Pons (tissue), 1 donor: ENCODE measurements at regions not wholly inside any gene's neighbourhood (a gene's known extent, or its start where the extent isn't known, plus 50 kb on each side); places are given as distances from the start of the nearest gene placed in this dataset.
"Not testable (repeated sequence)": the region's sequence is repeated elsewhere in the genome, so short reads cannot be mapped to it uniquely, and the experiment has no call there.

Experiments used
- DNase-seq: peaks from one replicate; pipeline ENCODE4 v3.0.0-alpha.2; 2016; ENCODE audit warnings: low spot score

DNA sequence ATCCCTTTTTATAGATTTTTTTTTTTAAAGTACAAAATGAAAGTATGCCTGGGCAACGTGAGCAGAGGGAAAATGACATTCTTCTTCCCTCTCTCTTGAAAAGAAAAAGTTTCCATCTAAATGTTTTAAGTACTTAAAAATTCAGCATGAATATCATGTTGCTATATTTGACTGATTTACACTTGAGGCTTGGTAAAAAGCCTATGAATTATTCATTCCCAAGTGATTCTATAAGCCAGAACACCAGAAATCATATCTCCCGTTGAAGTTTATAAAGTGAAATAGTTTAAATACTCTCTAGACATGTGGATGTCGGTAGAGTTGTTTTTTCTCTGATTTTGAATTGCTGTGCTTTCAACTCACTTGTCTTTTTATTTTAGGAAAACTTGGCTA is 276.2 kb upstream of the RARB start:
- no peak for DNase-seq

DNA sequence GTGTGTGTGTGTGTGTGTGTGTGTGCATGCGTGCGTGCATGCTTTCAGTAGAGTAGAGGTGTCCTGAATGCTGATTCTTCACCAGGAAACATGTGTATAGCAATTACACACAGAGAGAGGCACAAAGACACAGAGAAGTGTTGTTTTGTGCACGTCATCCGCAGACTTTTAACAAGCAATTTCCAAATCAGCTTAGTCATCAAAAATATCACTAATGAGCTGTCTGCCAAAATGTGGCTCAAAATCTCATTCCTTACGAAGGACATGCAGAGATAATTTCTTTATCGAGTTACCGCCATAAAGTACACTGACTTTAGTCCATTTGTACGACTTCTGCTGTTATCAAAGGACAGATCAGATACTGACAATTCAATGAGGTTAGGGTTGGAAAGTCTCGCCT is 274.9 kb upstream of the RARB start:
- no peak for DNase-seq

DNA sequence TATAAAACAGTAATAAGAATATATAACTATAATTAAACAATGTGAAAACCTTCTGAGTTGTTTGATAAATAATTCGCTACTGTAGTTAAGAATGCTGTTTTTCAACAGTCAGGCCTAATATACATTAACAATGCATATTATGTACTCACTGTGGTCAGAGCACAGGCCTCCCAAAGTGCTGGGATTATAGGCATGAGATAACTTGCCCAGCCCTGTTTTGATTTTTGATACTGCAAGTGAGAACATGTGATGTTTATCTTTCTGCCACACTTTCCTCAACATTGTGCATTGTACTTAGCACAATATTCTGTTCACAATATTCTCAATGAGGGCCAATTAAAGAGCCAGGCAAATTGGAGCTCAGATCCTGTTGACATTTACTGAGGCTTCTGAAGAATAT is 274.5 kb upstream of the RARB start:
- peak; percentile 15 for DNase-seq

DNA sequence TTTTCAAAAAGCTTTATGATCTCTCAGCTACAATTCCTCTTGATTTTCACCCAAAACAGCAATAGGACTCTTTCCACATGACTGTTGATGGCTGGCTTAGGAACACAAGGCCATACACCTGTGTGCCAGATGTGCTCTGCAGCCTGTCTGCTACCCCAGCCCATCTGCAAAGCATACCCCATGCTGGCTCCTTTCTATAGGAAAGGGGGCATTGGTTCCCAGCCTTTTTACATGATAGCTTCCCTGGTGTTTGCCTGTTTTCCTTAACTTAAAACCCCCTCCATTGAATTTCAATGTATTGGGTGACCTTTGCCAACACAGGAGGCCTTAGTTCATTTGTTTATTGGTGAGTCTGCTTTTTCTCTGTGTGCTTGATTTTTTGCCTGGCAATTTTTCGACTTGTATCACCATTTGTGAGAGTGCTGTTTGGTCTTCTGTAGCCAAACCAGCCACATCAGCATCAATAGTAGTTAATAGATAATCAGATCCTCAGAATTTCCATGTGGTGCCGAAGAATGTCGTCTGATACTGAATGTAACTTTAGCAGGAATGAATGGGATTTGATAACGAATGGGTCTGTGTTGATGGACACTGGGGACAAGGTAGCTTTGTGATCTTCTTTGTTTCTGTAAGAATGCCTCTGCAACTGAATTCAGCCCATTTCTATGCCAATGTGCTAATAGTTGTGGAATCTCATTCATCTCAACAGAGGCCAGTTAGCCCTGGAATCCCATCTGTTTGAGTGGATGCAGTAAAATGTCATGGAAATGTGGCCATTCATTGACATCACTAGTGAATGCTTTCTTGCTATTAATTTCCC is 272.2 kb upstream of the RARB start:
- DNase-seq, result peak; percentile 5

DNA sequence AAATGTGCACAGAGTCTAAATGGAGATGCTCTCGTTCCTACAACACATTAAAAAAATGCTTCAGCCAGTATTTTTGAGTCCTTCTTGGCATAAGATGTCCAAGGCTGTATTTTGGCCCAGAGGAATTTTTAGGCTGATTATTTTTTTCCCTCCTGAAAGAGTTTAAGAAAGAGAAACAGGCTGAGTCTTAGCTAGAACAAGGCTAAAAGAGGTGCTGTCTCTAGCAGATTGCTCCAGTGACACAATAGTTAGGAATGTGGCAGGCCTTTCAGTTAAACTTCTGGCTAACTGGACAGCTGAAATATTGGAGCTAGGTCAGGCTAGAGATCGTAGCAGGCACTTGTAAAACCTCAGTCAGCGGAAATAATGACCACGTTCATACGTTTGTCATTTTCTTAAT is 271.4 kb upstream of the RARB start:
- no peak for DNase-seq

DNA sequence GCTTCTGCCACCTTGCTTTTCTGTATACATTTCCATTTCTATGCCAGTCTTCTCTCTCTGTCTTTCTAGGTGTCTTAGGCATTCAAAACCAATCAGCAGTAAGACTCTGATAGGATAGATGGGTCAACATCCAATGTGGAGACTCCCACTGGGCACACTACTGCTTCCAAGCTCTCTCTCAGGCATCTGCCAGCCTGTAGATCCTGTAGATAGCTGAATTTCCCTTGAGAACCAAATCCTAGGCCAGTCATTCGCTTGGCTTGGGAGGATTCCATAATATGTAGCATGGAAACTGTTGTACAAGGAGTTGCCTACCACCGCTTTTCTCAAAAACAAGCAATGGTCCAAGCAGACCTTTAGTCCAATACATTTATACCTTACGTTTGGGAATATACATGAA is 262.8 kb upstream of the RARB start:
- DNase-seq, result no peak

DNA sequence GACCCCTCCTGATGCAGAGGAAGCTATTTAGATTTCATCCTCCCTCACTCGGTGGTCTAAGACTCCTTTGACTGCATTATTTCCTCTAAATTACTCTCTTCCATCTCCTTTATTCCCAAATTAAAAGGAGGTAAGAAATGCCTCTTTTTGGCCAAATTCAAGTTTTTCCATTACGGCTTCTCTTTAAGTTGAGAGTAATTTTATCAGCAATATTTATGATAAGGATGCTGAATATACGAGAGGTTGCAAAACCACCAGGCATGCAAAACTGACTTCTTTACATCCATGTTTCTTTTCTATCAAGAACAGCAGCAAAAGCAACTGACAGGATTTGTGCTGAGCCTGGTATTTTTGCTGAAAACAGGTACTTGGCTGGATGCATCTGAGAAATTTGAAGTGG is 262.0 kb upstream of the RARB start:
- DNase-seq, result no peak

DNA sequence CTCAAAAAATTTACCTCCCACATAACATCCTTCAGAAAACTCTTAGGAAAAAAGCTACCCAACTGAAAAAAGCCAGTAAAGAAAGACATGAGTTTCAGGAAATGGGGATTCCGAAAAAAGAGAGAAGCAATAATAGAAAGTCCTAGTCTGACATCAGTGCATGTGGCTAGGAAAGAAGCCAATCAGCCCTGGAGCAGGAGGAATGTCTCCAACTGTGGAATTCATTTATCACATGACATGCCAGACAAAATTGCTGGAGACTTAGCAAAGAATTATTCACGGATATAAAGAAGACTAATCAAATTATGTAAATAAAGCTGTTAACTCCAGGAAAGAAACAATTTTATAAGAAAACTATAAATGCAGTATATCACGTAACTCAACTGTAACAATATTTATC is 258.9 kb upstream of the RARB start:
- no peak for DNase-seq

DNA sequence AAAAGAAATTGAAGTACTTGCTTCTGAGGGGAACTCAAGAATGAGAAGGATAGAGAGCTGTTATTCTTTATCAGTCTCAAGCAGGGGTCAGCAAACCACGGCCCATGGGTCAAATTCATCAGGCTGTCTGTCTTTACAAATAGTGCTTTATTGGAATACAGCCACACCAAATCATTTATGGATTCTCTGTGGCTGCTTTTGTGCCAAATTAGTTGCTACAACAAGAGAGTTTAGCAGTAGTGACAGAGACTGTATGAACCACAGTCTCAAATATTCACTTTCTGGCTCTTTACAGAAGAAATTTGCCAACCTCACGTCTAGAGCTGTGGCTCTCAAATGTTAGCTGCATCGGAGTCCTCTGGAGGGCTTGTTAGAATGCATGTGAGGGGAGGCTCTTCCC is 258.0 kb upstream of the RARB start:
- DNase-seq, result no peak

DNA sequence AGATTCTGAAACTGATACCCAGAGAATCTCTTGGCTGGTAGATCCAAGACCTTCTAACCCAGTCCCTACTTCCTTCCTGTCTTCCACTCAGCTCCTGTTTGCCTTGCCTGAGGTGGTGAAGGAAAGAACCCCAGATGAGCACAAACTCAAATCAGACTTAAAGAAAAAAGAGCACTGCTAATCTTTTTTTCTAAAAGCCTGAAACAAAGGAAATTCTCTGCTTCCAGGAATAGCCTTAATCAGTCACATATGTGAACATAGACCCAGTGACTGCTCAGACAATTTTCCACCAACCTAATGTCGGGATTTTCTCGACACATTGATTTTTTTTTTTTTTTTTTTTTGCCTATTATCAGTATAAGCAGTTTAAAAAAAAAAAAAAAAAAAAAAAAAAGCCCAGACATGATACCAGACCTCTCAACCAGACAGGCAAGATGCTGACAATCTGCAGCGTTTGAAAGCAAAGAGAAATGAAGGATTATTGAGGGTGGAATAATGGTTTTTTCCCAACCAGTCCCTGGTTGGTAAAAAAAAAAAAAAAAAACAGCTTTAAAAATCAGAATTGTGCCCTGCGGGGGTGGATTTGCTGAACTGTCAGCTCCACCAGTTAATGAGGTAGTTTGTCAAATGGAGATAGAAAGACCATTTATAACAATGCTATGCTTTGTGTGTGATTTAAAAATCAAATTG is 256.8 kb upstream of the RARB start:
- no peak for DNase-seq

DNA sequence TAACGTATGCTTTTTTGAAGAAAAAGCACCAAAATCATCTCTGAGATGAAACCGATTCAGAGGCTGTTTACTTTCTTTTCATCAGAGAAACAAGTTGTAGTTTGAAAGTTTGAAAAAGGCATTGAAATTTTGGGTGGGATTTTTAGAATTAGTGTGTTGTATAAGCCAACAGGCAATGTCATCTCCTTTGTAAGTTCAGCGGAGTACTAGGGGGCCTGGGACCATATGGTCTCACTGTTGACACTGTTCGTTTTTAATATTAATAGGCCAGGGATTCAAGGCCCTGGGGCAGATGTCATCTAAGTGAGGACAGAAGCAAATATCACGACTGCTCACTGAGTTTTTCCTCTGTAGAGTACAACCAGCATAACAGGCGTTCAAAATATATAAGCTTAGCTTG is 256.2 kb upstream of the RARB start:
- DNase-seq, result no peak

DNA sequence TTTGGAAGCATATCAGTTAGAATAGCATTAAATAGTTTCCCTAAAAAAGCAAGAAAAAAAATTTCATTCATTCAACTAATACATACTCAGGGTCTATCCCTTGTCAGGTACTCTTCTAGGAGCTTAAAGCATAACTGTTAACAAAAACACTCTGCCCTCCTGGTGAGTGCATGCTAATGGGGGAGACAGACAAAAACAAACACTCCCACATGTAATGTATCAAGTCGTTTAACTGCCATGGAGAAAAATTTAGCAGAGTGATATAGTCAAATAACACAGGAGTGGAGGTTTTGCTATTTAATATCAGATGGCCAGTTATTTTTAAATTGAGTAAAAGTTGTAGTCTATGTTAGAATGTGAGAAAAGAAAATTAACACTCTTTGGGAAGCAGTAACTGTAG is 254.5 kb upstream of the RARB start:
- no peak for DNase-seq

DNA sequence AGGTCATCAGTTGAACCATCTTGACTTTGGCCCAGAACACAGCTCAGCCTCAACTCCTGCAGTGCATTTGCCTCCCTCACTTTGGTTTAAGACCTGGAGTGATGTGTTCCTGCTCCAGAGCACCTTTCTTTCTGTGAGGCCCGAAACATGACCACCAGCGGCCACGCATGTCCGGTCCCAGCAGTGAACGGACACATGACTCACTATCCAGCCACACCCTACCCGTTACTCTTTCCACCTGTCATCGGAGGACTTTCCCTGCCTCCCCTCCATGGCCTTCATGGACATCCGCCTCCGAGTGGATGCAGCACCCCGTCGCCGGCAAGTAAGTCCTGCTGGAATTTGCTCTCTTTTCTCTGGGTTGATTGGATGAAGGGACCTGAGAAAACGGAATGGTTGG is 253.8 kb upstream of the RARB start:
- no peak for DNase-seq

DNA sequence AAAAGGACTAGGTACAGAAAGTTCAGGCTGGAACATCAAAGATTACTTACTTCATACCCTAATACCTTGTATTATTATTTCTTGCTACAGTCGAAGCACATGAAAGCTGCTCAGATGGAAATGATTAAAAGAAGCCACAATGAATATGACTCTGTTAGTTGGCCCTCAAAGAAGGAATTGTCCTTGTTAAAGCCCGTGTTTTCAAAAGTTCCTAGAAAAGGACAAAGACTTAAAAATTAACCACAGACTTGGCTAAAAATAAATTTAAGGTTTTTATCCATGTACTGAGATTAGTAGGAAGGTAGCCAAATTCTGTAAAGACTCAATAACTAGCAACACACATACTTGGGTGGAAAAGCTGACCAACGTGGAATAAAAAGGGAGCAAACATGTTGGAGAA is 251.0 kb upstream of the RARB start:
- DNase-seq, result no peak

DNA sequence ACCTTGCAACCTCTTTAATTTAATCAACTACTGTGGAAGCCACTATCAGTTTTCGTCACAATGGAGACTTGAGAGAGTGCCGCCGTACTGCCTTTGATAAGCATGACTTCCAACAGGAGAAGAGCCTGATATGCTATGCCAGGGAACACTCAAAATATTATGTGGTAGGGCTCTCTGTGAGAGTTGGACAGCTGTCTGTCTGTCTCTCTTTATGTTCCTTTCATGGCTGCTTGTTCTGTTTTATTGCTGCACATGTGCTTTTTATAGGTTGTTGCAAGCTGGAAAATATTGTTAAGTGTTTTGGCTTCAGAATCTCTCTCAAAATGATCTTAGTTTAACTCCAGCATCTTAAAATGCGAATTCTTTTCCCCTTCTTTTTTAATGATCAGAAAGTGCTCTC is 249.4 kb upstream of the RARB start:
- DNase-seq, result no peak

DNA sequence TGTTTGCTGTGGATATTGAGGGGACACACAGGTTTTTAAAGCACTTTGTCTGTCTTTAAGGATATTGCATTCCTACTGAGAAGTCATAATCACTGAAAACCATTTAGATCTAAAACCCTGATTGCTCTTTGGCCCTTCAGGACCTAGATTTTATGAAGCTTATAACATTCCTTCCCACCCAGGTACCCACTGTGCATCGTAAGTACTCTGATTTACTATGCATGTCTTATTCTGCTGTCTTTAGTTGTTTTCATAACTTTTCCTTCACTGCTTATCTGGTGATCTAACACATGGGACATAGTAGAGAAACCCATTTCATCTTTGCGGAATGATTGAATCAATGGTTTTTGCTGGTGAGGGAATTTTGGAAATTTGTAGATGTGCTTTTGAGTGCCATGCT is 247.0 kb upstream of the RARB start:
- no peak for DNase-seq

DNA sequence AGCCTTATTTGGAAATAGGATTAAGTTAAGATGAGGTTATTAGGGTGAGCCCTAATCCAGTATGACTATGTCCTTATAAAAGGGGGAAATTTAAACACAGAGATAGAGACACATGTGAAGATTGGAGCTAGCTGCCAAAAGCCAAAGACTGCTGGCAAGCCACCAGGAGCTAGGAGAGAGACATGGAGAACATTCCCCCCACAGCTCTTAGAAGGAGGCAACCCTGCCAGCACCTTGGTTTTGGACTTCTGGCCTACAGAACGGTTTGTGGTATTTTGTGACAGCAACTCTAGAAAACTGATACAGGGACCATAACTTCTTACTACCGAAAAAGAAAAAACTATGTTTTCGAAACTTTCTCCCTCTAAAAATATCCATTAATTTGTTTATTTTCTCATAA is 245.3 kb upstream of the RARB start:
- no peak for DNase-seq

DNA sequence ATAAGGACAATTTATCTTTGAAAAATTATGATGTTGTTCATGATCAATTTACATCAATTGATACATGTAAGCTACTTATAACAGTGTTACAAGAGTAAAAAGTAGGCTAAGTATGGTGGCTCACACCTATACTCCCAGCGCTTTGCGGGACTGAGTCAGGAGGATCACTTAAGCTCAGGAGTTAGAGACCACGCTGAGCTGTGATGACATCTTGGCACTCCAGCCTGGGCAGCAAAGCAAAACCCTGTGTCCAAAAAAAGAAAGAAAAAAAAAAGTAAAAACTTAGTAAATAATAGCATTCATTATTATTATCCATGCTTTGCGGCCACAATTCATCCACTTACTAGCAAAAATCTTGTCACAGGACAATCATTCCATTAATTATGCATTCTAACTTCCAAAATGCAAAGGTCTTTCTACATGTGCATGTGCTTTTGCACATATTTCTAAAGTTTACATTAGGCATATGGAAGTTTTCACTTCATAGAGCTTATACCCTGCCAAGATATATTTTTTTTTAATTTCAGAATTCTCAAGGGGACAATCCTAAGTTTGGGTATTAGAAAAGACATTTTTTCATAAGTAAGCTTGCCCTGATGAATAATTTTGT is 243.3 kb upstream of the RARB start:
- no peak for DNase-seq

DNA sequence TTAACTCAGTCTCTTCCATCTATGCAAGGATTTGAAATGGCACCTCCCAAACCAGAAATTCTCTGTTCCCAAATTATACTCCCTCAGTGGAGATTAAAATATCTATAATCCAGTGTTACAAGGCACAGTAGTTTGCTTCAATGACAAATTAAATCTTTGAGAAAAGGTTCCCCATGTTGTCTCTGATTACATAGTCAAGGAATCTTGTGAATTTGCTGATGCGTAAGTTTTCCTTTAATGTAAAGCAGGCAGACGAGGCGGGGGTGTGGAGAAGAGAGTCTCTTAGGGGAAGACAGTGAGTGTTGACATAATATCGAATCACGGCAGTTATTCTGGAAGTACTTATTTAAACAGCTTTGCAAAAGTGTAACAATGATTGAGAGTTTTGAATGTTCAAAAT is 236.4 kb upstream of the RARB start:
- DNase-seq, result no peak

DNA sequence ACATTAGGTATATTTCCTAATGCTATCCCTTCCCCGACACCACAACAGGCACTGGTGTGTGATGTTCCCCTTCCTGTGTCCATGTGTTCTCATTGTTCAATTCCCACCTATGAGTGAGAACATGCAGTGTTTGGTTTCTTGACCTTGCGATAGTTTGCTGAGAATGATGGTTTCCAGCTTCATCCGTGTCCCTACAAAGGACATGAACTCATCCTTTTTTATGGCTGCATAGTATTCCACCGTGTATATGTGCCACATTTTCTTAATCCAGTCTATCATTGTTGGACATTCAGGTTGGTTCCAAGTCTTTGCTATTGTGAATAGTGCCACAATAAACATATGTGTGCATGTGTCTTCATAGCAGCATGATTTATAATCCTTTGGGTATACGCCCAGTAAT is 228.5 kb upstream of the RARB start:
- DNase-seq, result not testable (repeated sequence)

DNA sequence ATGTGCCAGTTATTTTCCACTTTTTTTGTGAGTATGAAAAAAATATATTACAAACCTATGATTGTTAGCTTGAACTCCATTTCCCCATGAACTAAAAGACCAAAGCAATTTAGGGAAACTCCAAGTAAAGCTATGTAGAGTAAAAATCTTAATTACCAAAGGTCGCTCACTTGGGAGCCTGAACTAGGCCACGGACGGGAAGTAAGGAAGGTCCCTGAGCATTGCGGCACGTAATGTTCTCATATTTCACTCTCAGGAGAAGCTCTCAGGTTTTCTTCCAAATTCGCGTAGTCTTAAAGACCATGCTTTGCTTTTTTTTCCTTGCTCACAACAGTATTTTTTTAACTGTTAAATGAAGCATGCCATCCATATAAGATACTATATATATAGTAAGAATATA is 215.3 kb upstream of the RARB start:
- no peak for DNase-seq

DNA sequence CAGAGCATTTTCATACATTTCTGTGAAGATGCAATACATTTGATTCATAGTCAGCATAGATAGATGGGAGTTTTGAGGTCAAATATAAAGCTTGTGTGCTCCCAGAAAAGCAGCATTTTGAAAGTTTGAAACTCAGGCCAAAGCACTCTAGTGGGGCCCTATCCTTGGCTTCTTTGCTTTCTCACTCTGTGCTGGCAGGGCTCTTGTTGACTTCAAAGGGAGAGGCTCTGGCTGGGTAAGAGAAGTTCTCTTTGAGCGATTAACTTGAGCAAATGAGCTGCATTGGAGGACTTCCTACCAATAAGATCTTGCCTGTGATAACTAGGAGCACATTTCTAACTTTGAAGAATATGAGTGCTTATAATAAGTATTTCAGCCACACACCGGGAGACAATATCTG is 214.0 kb upstream of the RARB start:
- DNase-seq, result no peak

DNA sequence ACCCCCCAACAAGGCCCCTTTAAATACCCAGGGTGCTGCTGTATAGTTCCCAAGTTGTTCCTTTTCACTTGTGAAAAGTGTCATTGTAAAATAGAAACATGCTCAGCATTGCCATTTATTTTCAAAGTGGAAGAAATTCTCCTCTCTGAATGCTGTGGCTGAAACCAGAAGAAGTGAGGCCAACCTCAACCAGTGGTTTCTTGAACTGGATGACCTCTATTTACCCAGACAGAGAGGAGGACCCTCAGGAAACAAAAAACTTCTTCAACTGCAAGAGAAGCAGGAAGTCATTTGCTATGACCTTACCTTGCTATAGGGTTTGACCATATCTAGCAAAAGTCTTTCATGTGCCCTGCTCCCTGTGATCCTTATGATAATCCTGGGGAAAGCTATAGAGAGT is 209.7 kb upstream of the RARB start:
- DNase-seq, result no peak

DNA sequence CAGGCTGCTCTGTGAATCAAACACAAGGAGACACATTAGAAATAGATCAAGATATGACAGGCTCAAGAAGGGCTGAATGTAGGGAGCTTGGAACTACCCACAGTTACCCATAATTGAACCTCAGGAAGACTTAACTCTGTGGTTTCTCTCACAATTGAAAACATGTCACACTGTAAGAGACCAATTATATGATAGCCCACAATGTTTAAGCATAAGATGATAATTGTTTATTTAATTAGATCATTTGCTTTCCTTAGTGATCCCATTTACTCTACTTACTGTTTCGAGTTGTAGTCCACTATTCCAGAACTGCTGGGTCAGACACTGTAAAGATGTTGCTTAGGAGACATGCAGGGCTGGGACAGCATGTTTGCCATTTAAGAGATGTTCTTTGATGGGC is 201.3 kb upstream of the RARB start:
- no peak for DNase-seq
